ENCODE measurements at regions not wholly inside any gene's neighbourhood (a gene's known extent, or its start where the extent isn't known, plus 50 kb on each side); places are given as distances from the start of the nearest gene placed in this dataset.

DNA sequence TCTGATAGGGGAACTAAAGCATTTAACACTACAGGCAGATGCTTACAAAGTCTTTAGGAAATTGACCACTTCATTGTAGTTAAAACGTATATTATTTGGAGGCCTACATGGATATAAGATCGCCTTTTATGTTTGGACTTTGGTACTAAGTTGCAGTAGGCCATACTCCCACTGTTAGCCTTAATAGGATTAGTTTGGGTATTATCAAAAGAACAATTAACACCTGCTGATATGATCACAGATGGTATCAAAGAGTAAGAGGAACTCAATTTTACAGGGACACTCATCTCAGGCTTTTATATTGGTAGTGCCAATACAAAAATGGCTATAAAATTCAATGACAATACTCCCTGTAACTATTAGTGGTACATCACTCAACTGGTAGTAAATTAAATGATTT lies 1183.0 kb downstream of the MAT2B start:
- TF ChIP-seq EZH2 (IDR thresholded peaks at IDR 0.05; ENCODE audit: borderline replicate concordance, low read depth, low read length, severe bottlenecking): no peak
- TF ChIP-seq, protein P1, sequence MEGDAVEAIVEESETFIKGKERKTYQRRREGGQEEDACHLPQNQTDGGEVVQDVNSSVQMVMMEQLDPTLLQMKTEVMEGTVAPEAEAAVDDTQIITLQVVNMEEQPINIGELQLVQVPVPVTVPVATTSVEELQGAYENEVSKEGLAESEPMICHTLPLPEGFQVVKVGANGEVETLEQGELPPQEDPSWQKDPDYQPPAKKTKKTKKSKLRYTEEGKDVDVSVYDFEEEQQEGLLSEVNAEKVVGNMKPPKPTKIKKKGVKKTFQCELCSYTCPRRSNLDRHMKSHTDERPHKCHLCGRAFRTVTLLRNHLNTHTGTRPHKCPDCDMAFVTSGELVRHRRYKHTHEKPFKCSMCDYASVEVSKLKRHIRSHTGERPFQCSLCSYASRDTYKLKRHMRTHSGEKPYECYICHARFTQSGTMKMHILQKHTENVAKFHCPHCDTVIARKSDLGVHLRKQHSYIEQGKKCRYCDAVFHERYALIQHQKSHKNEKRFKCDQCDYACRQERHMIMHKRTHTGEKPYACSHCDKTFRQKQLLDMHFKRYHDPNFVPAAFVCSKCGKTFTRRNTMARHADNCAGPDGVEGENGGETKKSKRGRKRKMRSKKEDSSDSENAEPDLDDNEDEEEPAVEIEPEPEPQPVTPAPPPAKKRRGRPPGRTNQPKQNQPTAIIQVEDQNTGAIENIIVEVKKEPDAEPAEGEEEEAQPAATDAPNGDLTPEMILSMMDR (IDR thresholded peaks at IDR 0.05; ENCODE audit: extremely low read depth in 1 of 2, insufficient read depth in 1 of 2, low read depth in 1 of 2, low read length in 2 of 2): no peak
- TF ChIP-seq MYC (IDR thresholded peaks at IDR 0.05; ENCODE audit: low read depth, low read length): no peak
- no peak for TF ChIP-seq POLR2AphosphoS5 (IDR thresholded peaks at IDR 0.05; ENCODE audit: insufficient read depth, low read depth, low read length)
- TF ChIP-seq, protein P2, sequence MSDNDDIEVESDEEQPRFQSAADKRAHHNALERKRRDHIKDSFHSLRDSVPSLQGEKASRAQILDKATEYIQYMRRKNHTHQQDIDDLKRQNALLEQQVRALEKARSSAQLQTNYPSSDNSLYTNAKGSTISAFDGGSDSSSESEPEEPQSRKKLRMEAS (IDR thresholded peaks at IDR 0.05; ENCODE audit: insufficient read depth, insufficient read length): no peak
- no peak for TF ChIP-seq POLR2A (IDR thresholded peaks at IDR 0.05; ENCODE audit: low read depth, low read length)
- no peak for TF ChIP-seq JUN (IDR thresholded peaks at IDR 0.05; ENCODE audit: borderline replicate concordance, insufficient read depth, insufficient read length, low read depth)
- no peak for TF ChIP-seq GATA2 (IDR thresholded peaks at IDR 0.05; ENCODE audit: insufficient read depth, insufficient read length, low read depth, low read length)

Data from endothelial cell of umbilical vein (primary cell).